IPS-NIHi7 (cell line): ENCODE measurements at regions not wholly inside any gene's neighbourhood (a gene's known extent, or its start where the extent isn't known, plus 50 kb on each side); places are given as distances from the start of the nearest gene placed in this dataset.

ENCODE experiments used
- DNase-seq: peaks from one replicate; pipeline ENCODE4 v3.0.0; 2012; ENCODE audit warnings: mixed read lengths; ENCODE audit errors: extremely low spot score

GRCh38 chr9:14396171-14396570 is 82.2 kb upstream of the NFIB start:
- DNase-seq: no peak

GRCh38 chr9:14395317-14396082 is 81.6 kb upstream of the NFIB start:
- no peak for DNase-seq

- no peak for DNase-seq
Observed at GRCh38 chr9:14393418-14393817, 79.5 kb upstream of the NFIB start.

GRCh38 chr9:14391620-14392019 is 77.7 kb upstream of the NFIB start:
- DNase-seq: no peak

- no peak for DNase-seq
Observed at GRCh38 chr9:14389657-14390056, 75.7 kb upstream of the NFIB start.

- no peak for DNase-seq
Observed at GRCh38 chr9:14389146-14389545, 75.2 kb upstream of the NFIB start.

- no peak for DNase-seq
Observed at GRCh38 chr9:14383773-14384172, 69.8 kb upstream of the NFIB start.

- DNase-seq: no peak
Observed at GRCh38 chr9:14383294-14383693, 69.4 kb upstream of the NFIB start.

GRCh38 chr9:14380061-14380836 is 66.3 kb upstream of the NFIB start:
- DNase-seq: no peak

GRCh38 chr9:14379280-14379679 is 65.3 kb upstream of the NFIB start:
- no peak for DNase-seq

GRCh38 chr9:14373706-14374105 is 59.8 kb upstream of the NFIB start:
- DNase-seq: no peak

- DNase-seq: no peak
Observed at GRCh38 chr9:14373336-14373666, 59.4 kb upstream of the NFIB start.

GRCh38 chr9:14372437-14373335 is 58.7 kb upstream of the NFIB start:
- peak; percentile 76 for DNase-seq

GRCh38 chr9:14369011-14369410 is 55.1 kb upstream of the NFIB start:
- DNase-seq: no peak

GRCh38 chr9:14366076-14366475 is 52.1 kb upstream of the NFIB start:
- no peak for DNase-seq

- DNase-seq: no peak
Observed at GRCh38 chr9:14365670-14366069, 51.7 kb upstream of the NFIB start.
